ENCODE measurements at regions not wholly inside any gene's neighbourhood (a gene's known extent, or its start where the extent isn't known, plus 50 kb on each side); places are given as distances from the start of the nearest gene placed in this dataset.

- H3K4me3 ChIP-seq = no peak overlapping the region
- no peaks in the 10 kb centered on the region for H3K9me3 ChIP-seq
- ATAC-seq = no peak
- no peaks in the 10 kb centered on the region for H3K36me3 ChIP-seq
- H3K27ac ChIP-seq = no peak overlapping the region
- TF ChIP-seq POLR2A (IDR thresholded peaks at IDR 0.05) (no peak), CTCF (IDR thresholded peaks at IDR 0.05) (no peak), POLR2AphosphoS5 (IDR thresholded peaks at IDR 0.05) (no peak)
- WGBS, 2 donors (ENCODE audit: low coverage in 1 of 2) = 0 to 25% methylated on average over 1 to 2 of the region's 3 CpGs
- H3K27me3 ChIP-seq = no peaks in the 10 kb centered on the region
- H3K4me1 ChIP-seq = peaks cover 0 to 12% (median 0%) of the 10 kb centered on the region in 3 donors
Measured at GRCh38 chr20:52275181-52275691, 83.7 kb upstream of the ZFP64 start.

GRCh38 chr20:52270696-52271095 is 79.1 kb upstream of the ZFP64 start:
- ATAC-seq = no peak
- Histone ChIP-seq H3K36me3 (no peaks in the 10 kb centered on the region), H3K27ac (no peak overlapping the region), H3K4me3 (no peak overlapping the region), H3K27me3 (no peaks in the 10 kb centered on the region), H3K4me1 (peaks cover 0 to 10% (median 0%) of the 10 kb centered on the region in 3 donors), H3K9me3 (no peaks in the 10 kb centered on the region)
- TF ChIP-seq CTCF (IDR thresholded peaks at IDR 0.05) (no peak), EP300 (IDR thresholded peaks at IDR 0.05) (no peak), POLR2A (IDR thresholded peaks at IDR 0.05) (no peak), POLR2AphosphoS5 (IDR thresholded peaks at IDR 0.05) (no peak)
- 57 to 85% methylated on average over 4 of the region's 4 CpGs for whole genome bisulfite sequencing, 2 donors (ENCODE audit: low coverage in 1 of 2)

GRCh38 chr20:52270001-52270606 is 78.5 kb upstream of the ZFP64 start:
- Histone ChIP-seq H3K9me3 (no peaks in the 10 kb centered on the region), H3K4me1 (peaks cover 0 to 4% (median 0%) of the 10 kb centered on the region in 3 donors), H3K4me3 (no peak overlapping the region), H3K27me3 (no peaks in the 10 kb centered on the region), H3K27ac (no peak overlapping the region), H3K36me3 (no peaks in the 10 kb centered on the region)
- whole genome bisulfite sequencing, 2 donors (ENCODE audit: low coverage in 1 of 2) = 70 to 83% methylated on average over 4 of the region's 4 CpGs
- ATAC-seq = no peak
- TF ChIP-seq CTCF (IDR thresholded peaks at IDR 0.05) = no peak
- no peak for TF ChIP-seq POLR2AphosphoS5 (IDR thresholded peaks at IDR 0.05)
- no peak for TF ChIP-seq POLR2A (IDR thresholded peaks at IDR 0.05)
- no peak for TF ChIP-seq EP300 (IDR thresholded peaks at IDR 0.05)

DNA sequence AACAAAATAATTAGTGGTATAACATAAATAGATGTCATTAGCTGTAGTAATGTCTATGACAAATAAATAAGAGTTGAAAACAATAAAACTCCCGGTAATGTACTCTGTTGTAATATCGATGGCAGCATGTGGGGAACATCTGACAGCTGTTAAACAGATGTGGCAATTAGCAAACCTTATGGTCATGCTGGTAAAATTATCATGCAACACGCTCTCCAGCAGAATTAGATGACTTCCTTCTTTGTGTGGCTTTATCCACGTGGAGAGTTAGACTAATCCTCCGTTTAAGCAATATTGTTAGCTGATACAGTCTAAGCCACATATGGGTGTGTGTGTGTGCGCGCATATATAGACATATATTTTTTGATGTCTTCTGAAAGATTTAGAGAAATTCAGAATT is 77.7 kb upstream of the ZFP64 start:
- Histone ChIP-seq H3K27me3 (no peaks in the 10 kb centered on the region), H3K36me3 (no peaks in the 10 kb centered on the region), H3K27ac (no peak overlapping the region), H3K4me1 (no peaks in the 10 kb centered on the region), H3K9me3 (no peaks in the 10 kb centered on the region), H3K4me3 (no peak overlapping the region)
- peak; percentile 28 for ATAC-seq
- 48 to 71% methylated on average over 7 of the region's 7 CpGs for WGBS, 2 donors (ENCODE audit: low coverage in 1 of 2)
- TF ChIP-seq EP300 (IDR thresholded peaks at IDR 0.05) = no peak
- TF ChIP-seq POLR2AphosphoS5 (IDR thresholded peaks at IDR 0.05) = peak; percentile 9
- TF ChIP-seq CTCF (IDR thresholded peaks at IDR 0.05) = no peak
- no peak for TF ChIP-seq POLR2A (IDR thresholded peaks at IDR 0.05)

GRCh38 chr20:52268184-52268749 is 76.7 kb upstream of the ZFP64 start:
- no peak for ATAC-seq
- no peaks in the 10 kb centered on the region for H3K4me1 ChIP-seq
- TF ChIP-seq POLR2A (IDR thresholded peaks at IDR 0.05) = no peak
- no peak for TF ChIP-seq CTCF (IDR thresholded peaks at IDR 0.05)
- no peak for TF ChIP-seq POLR2AphosphoS5 (IDR thresholded peaks at IDR 0.05)
- TF ChIP-seq EP300 (IDR thresholded peaks at IDR 0.05) = no peak
- 56 to 66% methylated on average over 4 of the region's 4 CpGs for WGBS, 2 donors (ENCODE audit: low coverage in 1 of 2)
- H3K9me3 ChIP-seq = no peaks in the 10 kb centered on the region
- no peak overlapping the region for H3K27ac ChIP-seq
- no peak overlapping the region for H3K4me3 ChIP-seq
- H3K36me3 ChIP-seq = no peaks in the 10 kb centered on the region
- peaks cover 8% of the 10 kb centered on the region for H3K27me3 ChIP-seq

Data from gastroesophageal sphincter (tissue), 4 donors.